PC-9 (cell line): ENCODE measurements at regions not wholly inside any gene's neighbourhood (a gene's known extent, or its start where the extent isn't known, plus 50 kb on each side); places are given as distances from the start of the nearest gene placed in this dataset.

Experiments used
- BruUV-seq: library from RNA; stranded (reverse); fragments of 400-500 nt; replicated peaks from 2 replicates; lab custom pipeline; 2021; lab: Mats Ljungman, UMichigan
- CTCF ChIA-PET: fragments of 300-600 bp; sonication (Branson Sonifier 250); formaldehyde crosslinking; loops from one replicate; lab custom pipeline; 2022; ENCODE audit warnings: antibody characterized with exemption; lab: Charles Lee
- POLR2A ChIA-PET: fragments of 300-600 bp; sonication (Branson Sonifier 250); formaldehyde crosslinking; loops from one replicate; lab custom pipeline; 2022; ENCODE audit warnings: antibody characterized with exemption; ENCODE audit not compliant: unreplicated experiment; lab: Charles Lee
- DNase-seq, 2 experiments: peaks; one replicate each; pipeline versions ENCODE4 v3.0.0 to v3.0.0-alpha.2; 2015 to 2022; ENCODE audit warnings: mixed read lengths in 1 of 2
- H2AFZ ChIP-seq: fragments of 200-600 bp; sonication (generic); 2 replicates; pipeline ENCODE4 v1.8.1; 2017; ENCODE audit warnings: antibody characterized with exemption
- H3F3A ChIP-seq: fragments of 200-600 bp; sonication (generic); 2 replicates; pipeline ENCODE4 v1.8.1; 2017; ENCODE audit warnings: antibody characterized with exemption, mild to moderate bottlenecking, low read depth; ENCODE audit not compliant: insufficient read depth
- H3K27ac ChIP-seq: fragments of 200-600 bp; sonication (generic); 2 replicates; pipeline ENCODE4 v1.6.1; 2016; ENCODE audit warnings: mixed run types
- H3K27me3 ChIP-seq: fragments of 200-600 bp; sonication (generic); 2 replicates; pipeline ENCODE4 v1.6.1; 2016; ENCODE audit warnings: low read depth, mixed run types; ENCODE audit not compliant: insufficient read depth
- H3K36me3 ChIP-seq: fragments of 200-600 bp; sonication (generic); 2 replicates; pipeline ENCODE4 v1.6.1; 2016; ENCODE audit warnings: low read depth, mixed run types
- H3K4me1 ChIP-seq: fragments of 200-600 bp; sonication (generic); replicated peaks from 2 replicates; pipeline ENCODE4 v1.6.1; 2016; ENCODE audit warnings: mixed run types; ENCODE audit not compliant: insufficient read depth
- H3K4me2 ChIP-seq: fragments of 200-600 bp; sonication (generic); 2 replicates; pipeline ENCODE4 v1.6.1; 2017; ENCODE audit warnings: mixed run types
- H3K4me3 ChIP-seq: fragments of 200-600 bp; sonication (generic); 2 replicates; pipeline ENCODE4 v1.6.1; 2016; ENCODE audit warnings: mixed run types
- H3K79me2 ChIP-seq: fragments of 200-600 bp; sonication (generic); 2 replicates; pipeline ENCODE4 v1.6.1; 2017; ENCODE audit warnings: low read depth, mixed run types
- H3K9me2 ChIP-seq: fragments of 200-600 bp; sonication (generic); 2 replicates; pipeline ENCODE4 v1.8.1; 2017; ENCODE audit warnings: mild to moderate bottlenecking; ENCODE audit not compliant: insufficient read depth
- H3K9me3 ChIP-seq: fragments of 200-600 bp; sonication (generic); 2 replicates; pipeline ENCODE4 v1.8.1; 2016; ENCODE audit warnings: low read depth; ENCODE audit not compliant: insufficient read depth
- H4K20me1 ChIP-seq: fragments of 200-600 bp; sonication (generic); 2 replicates; pipeline ENCODE4 v1.8.1; 2017; ENCODE audit not compliant: insufficient read depth
- CTCF ChIP-seq: fragments of 200-600 bp; sonication (generic); conservative IDR thresholded peaks from 2 replicates; pipeline ENCODE4 v1.6.1; 2017; ENCODE audit warnings: mixed run types, antibody characterized with exemption, mild to moderate bottlenecking, moderate library complexity
- EZH2 ChIP-seq: fragments of 200-600 bp; sonication (generic); IDR thresholded peaks from 2 replicates; pipeline ENCODE4 v1.8.0; 2017; ENCODE audit warnings: antibody characterized with exemption, low read depth
- intact Hi-C: fragments of 100-400 bp; cut with micrococcal nuclease; formaldehyde crosslinking; loops from one replicate; pipeline ENCODE4 v1.10.0; 2022; ENCODE audit not compliant: unreplicated experiment

GRCh38 chr2:236449167-236449761 is 120.4 kb upstream of the ACKR3 start:
- TF ChIP-seq EZH2 = no peak
- no peak for TF ChIP-seq CTCF
- Histone ChIP-seq H3K9me2 (no peaks in the 10 kb centered on the region), H3K4me3 (no peak overlapping the region), H3K27me3 (peaks cover 71% of the 10 kb centered on the region), H3K9me3 (no peaks in the 10 kb centered on the region), H2AFZ (no peak overlapping the region), H3K79me2 (no peaks in the 10 kb centered on the region), H3F3A (no peaks in the 10 kb centered on the region), H4K20me1 (no peaks in the 10 kb centered on the region), H3K36me3 (no peaks in the 10 kb centered on the region), H3K27ac (no peak overlapping the region), H3K4me2 (no peak overlapping the region), H3K4me1 (no peaks in the 10 kb centered on the region)
- DNase-seq = peak in 1 of 2 experiments; percentile 38
- CTCF ChIA-PET = no interaction called here
- intact Hi-C loops = no loop called here
- BruUV-seq = no TSS peak
- POLR2A ChIA-PET = no interaction called here

- H3F3A ChIP-seq = no peaks in the 10 kb centered on the region
- POLR2A ChIA-PET = no interaction called here
- H3K27ac ChIP-seq = no peak overlapping the region
- no peaks in the 10 kb centered on the region for H3K4me1 ChIP-seq
- no peaks in the 10 kb centered on the region for H3K79me2 ChIP-seq
- no peak overlapping the region for H2AFZ ChIP-seq
- no peaks in the 10 kb centered on the region for H3K9me2 ChIP-seq
- CTCF ChIA-PET = interaction anchor here (1.1 kb wide), 1 partner anchor 573 kb away, joined by 3 read pairs; no protein-coding TSS in a partner anchor
- no TSS peak for BruUV-seq
- H3K4me3 ChIP-seq = no peak overlapping the region
- H3K27me3 ChIP-seq = peaks cover 73% of the 10 kb centered on the region
- H3K4me2 ChIP-seq = no peak overlapping the region
- no peak for DNase-seq
- intact Hi-C loops = no loop called here
- H3K9me3 ChIP-seq = no peaks in the 10 kb centered on the region
- no peaks in the 10 kb centered on the region for H3K36me3 ChIP-seq
- no peaks in the 10 kb centered on the region for H4K20me1 ChIP-seq
- no peak for TF ChIP-seq CTCF
- no peak for TF ChIP-seq EZH2
These were observed 117.4 kb upstream of the ACKR3 start for GRCh38 chr2:236452238-236452637.

- no peaks in the 10 kb centered on the region for H3K36me3 ChIP-seq
- no peaks in the 10 kb centered on the region for H3K9me3 ChIP-seq
- no peak overlapping the region for H2AFZ ChIP-seq
- intact Hi-C loops = no loop called here
- H3F3A ChIP-seq = no peaks in the 10 kb centered on the region
- POLR2A ChIA-PET = no interaction called here
- no peak overlapping the region for H3K4me3 ChIP-seq
- no peak overlapping the region for H3K27ac ChIP-seq
- H3K9me2 ChIP-seq = no peaks in the 10 kb centered on the region
- CTCF ChIA-PET = no interaction called here
- H3K4me2 ChIP-seq = no peak overlapping the region
- TF ChIP-seq CTCF (no peak), EZH2 (no peak)
- no peaks in the 10 kb centered on the region for H4K20me1 ChIP-seq
- BruUV-seq = no TSS peak
- no peaks in the 10 kb centered on the region for H3K4me1 ChIP-seq
- no peak for DNase-seq
- peaks cover 59% of the 10 kb centered on the region for H3K27me3 ChIP-seq
- H3K79me2 ChIP-seq = no peaks in the 10 kb centered on the region
These were observed 115.5 kb upstream of the ACKR3 start for GRCh38 chr2:236454076-236454475.
